SIG-M5 treated with dmso at 0.1 percent for 504 hours (cell line): ENCODE measurements at regions not wholly inside any gene's neighbourhood (a gene's known extent, or its start where the extent isn't known, plus 50 kb on each side); places are given as distances from the start of the nearest gene placed in this dataset.
A peak's percentile ranks its signal among the peaks of the same experiment; 100 is the strongest.
"Not testable (repeated sequence)": the region's sequence is repeated elsewhere in the genome, so short reads cannot be mapped to it uniquely, and the experiment has no call there.

Experiments used
- DNase-seq: peaks from one replicate; lab custom pipeline; 2025; ENCODE audit not compliant: unreplicated experiment; lab: John Stamatoyannopoulos, UW

GRCh38 chr7:112982441-112983063, 104.1 kb downstream of the GPR85 start:
- DNase-seq: no peak

- DNase-seq: no peak
These were observed 104.7 kb downstream of the GPR85 start for GRCh38 chr7:112981966-112982365.

- not testable (repeated sequence) for DNase-seq
These were observed 107.6 kb downstream of the GPR85 start for GRCh38 chr7:112979055-112979454.

GRCh38 chr7:112977244-112977955, 109.2 kb downstream of the GPR85 start:
- not testable (repeated sequence) for DNase-seq

DNA sequence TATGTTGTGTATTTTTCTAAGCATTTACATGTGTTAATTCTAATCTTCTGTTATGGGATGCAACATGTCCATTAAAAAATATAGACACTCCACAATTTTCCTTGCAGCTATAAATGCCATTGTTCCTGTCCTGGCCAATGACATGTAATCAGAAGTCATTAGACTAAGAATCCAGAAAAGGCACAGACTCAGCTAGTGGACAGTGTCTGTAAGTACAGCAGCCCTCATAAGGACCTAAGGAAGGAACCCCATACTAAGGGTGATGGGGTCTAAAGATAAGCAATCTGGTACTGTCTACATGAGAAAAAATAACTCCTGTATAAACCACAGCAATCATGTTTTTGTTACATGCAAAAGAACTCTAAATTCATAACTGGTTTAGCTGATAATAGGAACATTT, 115.9 kb downstream of the GPR85 start:
- DNase-seq: no peak

- no peak for DNase-seq
These were observed 116.7 kb downstream of the GPR85 start for GRCh38 chr7:112969946-112970345.

GRCh38 chr7:112965506-112965905, 121.1 kb downstream of the GPR85 start:
- no peak for DNase-seq

DNA sequence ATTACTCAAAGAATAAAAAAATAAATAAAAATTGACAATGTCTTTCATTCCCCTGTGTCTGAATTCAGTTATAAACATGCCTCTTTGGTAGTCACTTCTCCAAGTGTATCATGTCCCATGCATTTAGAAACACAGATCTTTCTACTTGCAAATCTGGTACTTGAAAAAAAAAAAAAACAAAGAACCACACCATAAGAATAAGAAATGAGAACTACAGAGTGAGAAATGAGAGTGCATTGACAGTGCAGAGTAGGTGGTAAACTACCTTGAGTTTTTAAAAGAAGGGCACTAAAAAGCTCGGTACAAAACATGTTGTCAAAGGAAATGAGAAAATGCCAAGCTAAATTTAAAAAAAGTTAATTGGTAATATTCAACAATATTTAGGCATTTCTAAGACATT, 123.0 kb downstream of the GPR85 start:
- no peak for DNase-seq

GRCh38 chr7:112962815-112963214, 123.8 kb downstream of the GPR85 start:
- no peak for DNase-seq

DNA sequence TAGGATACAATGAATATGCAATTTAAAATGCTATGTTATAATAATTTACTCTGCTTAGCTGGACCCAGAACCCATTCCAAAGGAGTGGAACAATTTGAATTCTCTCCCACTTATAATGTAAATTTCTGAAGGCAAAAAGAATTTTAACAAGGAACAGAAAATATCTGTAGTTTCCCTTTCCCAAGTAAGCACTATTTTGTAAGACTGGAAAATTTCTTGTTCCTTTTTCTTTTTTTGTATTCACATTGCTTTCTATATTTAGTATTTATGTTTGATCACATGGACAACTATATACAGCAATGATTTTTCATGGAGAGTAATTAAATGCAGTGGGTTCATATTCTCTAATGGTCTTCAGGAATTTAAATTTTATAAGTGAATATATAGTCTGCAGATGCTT, 127.4 kb downstream of the GPR85 start:
- DNase-seq: no peak

DNA sequence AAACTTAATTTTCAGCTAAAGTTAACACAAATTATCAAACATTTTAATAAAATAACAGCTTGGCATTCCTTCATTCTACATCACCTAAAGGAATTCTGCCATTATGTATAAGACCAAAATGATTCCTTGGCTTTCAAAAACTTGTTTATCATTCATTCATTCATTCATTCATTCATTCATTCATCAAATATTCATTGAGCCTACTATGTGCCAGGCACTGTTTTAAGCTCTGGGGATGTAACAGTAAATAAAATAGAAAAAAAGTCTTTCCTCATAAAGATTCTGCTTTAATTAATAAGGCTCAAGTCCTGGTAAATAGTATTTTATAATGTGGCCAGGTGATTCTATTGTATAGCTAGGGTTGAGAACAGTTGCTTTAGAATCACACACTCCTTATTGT, 127.9 kb downstream of the GPR85 start:
- DNase-seq: no peak

GRCh38 chr7:112957901-112958300, 128.7 kb downstream of the GPR85 start:
- DNase-seq: no peak

DNA sequence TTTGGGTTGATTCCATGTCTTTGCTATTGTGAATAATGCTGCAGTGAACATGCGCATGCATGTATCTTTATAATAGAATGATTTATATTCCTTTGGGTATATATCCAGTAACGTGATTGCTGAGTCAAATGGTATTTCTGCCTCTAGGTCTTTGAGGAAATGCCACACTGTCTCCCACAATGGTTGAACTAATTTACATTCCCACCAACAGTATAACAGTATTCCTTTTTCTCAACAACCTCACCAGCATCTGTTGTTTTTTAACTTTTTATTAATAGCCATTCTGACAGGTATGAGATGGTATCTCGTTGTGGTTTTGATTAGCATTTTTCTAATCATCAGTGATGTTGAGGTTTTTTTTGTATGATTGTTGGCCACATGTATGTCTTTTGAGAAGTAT, 133.6 kb downstream of the GPR85 start:
- not testable (repeated sequence) for DNase-seq

GRCh38 chr7:112951070-112951469, 135.6 kb downstream of the GPR85 start:
- DNase-seq: no peak

DNA sequence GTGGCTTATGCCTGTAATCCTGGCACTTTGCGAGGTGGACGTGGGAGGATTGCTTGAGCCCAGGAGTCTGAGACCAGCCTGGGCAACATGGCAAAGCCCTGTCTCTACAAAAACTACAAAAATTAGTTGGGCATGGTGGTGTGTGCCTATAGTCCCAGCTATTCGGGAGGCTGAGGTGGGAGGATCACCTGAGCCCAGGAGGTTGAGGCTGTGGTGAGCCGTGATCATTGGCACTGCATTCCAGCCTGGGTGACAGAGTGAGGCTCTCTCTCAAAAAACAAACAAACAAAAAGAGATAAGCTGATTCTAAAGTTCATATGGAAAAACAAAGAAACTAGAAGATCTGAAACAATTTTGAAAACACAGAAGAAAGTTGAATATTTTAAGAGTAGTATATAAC, 136.9 kb downstream of the GPR85 start:
- DNase-seq: not testable (repeated sequence)

- no peak for DNase-seq
These were observed 140.3 kb downstream of the GPR85 start for GRCh38 chr7:112946350-112946749.

DNA sequence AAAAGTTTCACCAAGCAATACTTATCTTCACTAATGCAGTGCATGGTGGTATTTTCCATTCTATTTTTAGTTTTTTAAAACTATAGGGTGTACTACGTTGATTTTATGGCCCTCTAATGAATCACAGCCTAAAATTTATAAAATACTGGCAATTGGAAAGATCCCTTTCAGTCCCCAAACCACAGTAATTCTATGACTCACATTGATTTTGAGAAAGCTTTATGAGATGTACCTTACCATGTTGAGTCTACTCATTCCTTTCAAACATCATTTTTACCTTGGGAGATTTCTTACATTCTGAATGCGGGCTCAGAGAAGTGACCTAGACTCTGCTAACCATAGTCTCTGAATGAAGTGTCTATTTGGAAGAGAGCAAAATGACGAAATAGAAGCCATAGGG, 141.6 kb downstream of the GPR85 start:
- DNase-seq: no peak

DNA sequence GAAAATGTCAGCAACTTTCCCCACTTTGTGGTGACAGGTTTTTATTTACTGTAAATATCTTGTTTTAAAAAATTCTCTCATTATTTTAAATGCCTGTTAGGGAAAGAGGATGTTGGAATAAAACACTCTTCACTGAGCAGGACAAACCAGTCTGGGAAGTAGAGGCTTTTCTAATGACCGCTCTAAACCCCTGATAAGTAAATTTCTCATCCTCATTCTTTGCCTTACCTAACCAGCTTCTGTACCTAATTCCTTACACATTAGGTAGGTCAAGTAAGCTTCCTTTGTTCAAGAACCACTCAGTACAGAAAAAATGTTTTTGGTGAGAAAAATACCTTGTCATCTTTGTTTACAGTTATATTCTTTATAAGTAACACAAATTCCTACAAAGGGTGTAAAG, 143.6 kb downstream of the GPR85 start:
- no peak for DNase-seq

- DNase-seq: not testable (repeated sequence)
These were observed 144.5 kb downstream of the GPR85 start for GRCh38 chr7:112942125-112942524.

GRCh38 chr7:112940314-112940732, 146.3 kb downstream of the GPR85 start:
- DNase-seq: no peak

DNA sequence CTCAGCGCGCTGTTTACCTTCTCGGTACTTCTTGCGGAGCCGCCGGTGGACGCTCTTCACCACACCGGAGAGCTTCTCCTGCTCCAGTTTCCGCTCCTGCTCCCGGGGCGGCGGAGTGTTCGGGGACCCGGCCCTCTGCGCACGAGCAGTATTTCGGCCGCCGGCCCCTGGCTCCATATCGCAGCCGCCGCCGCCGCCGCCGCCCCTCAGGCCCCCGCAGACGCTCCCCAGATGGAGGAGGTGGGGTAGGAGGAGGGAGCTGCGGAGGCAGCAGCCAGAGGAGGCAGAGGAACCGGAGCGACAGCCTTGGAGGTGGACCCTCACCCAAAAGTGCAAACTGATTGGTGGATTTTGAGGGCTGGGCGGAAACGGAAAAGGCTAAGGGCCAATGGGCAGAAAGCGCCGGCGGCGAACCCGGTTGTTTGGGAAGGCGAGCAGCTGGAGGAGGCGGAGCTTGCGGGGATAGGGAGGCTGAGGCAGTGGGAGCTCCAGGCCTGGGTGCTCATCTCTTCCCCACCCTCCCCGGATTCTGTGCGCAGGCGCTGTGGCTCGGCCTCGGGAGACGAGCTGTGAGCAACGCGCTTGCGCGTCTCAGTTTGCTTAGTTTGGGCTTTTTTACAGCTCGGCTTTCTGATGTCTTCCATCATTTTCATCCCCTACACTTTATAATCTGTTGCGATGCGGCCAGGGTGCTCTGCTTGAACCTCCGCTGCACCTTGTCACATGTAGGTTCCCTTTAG, 146.9 kb downstream of the GPR85 start:
- DNase-seq: peak; percentile 99
